SK-N-MC (cell line): ENCODE measurements at regions not wholly inside any gene's neighbourhood (a gene's known extent, or its start where the extent isn't known, plus 50 kb on each side); places are given as distances from the start of the nearest gene placed in this dataset.

Experiments used
- DNase-seq: peaks from one replicate; pipeline ENCODE4 v3.0.0-alpha.2; 2011; ENCODE audit warnings: low read depth, low spot score
- H3K27ac ChIP-seq: fragments of 200-600 bp; sonication (generic); 2 replicates; pipeline ENCODE4 v1.5.1; 2016; ENCODE audit warnings: mixed run types
- H3K36me3 ChIP-seq: fragments of 200-600 bp; sonication (generic); 2 replicates; pipeline ENCODE4 v1.6.1; 2017; ENCODE audit warnings: antibody characterized with exemption, low read length, mixed read lengths; ENCODE audit not compliant: insufficient read depth
- H3K4me3 ChIP-seq: fragments of 200-600 bp; sonication (generic); 2 replicates; pipeline ENCODE4 v1.5.1; 2016
- H3K9ac ChIP-seq: fragments of 200-600 bp; sonication (generic); 2 replicates; pipeline ENCODE4 v1.8.0; 2017; ENCODE audit warnings: mixed run types, mixed read lengths; ENCODE audit not compliant: insufficient read length
- H3K9me3 ChIP-seq: fragments of 200-600 bp; sonication (generic); 2 replicates; pipeline ENCODE4 v1.6.1; 2017; ENCODE audit warnings: low read depth, mild to moderate bottlenecking, antibody characterized with exemption, low read length, moderate library complexity, mixed read lengths
- EZH2 ChIP-seq: fragments of 200-600 bp; sonication (generic); IDR thresholded peaks from one replicate; pipeline ENCODE4 v1.6.1; 2017; ENCODE audit warnings: antibody characterized with exemption
- FOXP2 ChIP-seq: optimal IDR thresholded peaks from 2 replicates; pipeline ENCODE3; 2011; ENCODE audit warnings: mild to moderate bottlenecking, moderate library complexity; ENCODE audit not compliant: insufficient read depth; ENCODE audit errors: extremely low read length, control extremely low read depth
- POLR2AphosphoS5 ChIP-seq: IDR thresholded peaks from 2 replicates; pipeline ENCODE4 v1.6.1; 2012; ENCODE audit warnings: mild to moderate bottlenecking, low read depth, low read length, borderline replicate concordance

DNA sequence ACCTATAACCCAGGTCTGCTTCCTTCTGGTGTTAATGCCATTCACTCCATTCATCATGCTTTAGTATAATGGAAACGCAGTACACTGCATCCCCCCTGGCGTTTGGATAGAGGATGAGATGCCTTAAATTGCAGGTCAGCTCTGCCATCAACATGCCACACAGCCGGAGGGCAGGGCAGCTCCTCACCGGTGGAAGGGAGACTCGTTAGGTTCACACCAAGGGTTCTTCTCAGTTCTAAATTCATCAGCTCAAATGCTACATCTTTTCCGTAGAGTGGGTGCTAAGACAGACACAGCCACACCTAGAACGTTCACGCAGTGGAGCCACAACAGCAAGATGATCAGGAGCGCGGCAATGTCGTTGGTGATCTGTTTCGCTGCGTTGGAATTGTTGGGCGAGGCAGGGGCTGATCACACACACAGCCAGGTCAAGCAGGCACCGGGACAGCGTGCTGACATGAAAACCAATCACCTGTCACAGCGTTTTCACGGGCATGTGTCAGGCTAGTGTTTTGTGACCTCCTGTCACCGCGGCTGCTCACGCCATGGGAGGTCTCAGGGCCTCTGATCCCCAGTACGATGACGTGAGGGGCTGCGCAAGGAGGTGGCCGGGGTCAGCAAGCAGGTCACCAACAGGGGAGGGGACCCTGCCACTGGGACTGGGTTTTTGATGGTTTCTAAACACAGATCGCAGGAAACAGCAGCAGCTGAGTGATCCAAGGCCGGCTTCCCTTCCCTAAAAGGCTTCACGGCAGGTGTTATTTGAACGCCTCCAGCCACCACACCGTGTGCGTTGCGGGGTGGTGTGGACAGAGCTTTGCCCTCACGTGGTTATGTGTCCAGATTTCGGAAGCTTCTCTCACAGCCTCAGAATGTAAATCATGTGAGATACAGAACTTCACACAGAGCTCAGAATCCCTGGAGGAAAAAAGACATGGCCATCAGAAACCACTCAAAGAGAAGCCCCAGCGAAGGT, 94.3 kb upstream of the IRS2 start:
- H3K27ac ChIP-seq = no peak overlapping the region
- H3K4me3 ChIP-seq = no peak overlapping the region
- no peak for TF ChIP-seq POLR2AphosphoS5
- TF ChIP-seq EZH2 = no peak
- TF ChIP-seq FOXP2 = no peak
- no peak overlapping the region for H3K9ac ChIP-seq
- no peaks in the 10 kb centered on the region for H3K9me3 ChIP-seq
- DNase-seq = no peak
- no peaks in the 10 kb centered on the region for H3K36me3 ChIP-seq

- H3K27ac ChIP-seq = no peak overlapping the region
- TF ChIP-seq POLR2AphosphoS5 = no peak
- TF ChIP-seq FOXP2 = no peak
- TF ChIP-seq EZH2 = no peak
Observed at GRCh38 chr13:109879338-109879737, 93.0 kb upstream of the IRS2 start.

DNA sequence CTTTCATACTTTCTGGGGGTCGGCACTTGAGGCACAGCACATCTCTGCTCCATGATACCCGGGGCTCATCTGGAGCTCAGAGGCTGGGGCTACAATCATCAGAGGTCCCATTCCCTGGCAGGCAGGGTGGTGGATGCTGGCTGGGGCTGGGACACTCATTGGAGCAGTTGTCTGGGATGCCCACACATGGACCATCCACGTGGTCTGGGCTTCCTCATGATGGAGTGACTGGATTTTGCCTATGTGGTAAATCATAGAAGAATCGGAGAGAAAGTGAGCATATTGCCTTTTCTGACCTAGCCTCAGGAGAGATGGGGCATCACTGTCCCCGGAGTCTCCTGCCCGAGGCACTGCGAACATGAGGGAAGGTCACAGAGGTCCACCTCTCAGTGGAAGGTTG, 91.4 kb upstream of the IRS2 start:
- Histone ChIP-seq H3K4me3 (no peak overlapping the region), H3K27ac (no peak overlapping the region), H3K9ac (no peak overlapping the region), H3K9me3 (no peaks in the 10 kb centered on the region), H3K36me3 (no peaks in the 10 kb centered on the region)
- DNase-seq = no peak
- TF ChIP-seq FOXP2 (no peak), POLR2AphosphoS5 (no peak), EZH2 (no peak)

More at GRCh38 chr13:109879338-109879737, 93.0 kb upstream of the IRS2 start:
- H3K4me3 ChIP-seq = no peak overlapping the region
- no peak for DNase-seq
- no peaks in the 10 kb centered on the region for H3K36me3 ChIP-seq
- H3K9me3 ChIP-seq = no peaks in the 10 kb centered on the region
- H3K9ac ChIP-seq = no peak overlapping the region

GRCh38 chr13:109875746-109876145, 89.4 kb upstream of the IRS2 start:
- no peaks in the 10 kb centered on the region for H3K36me3 ChIP-seq
- H3K9me3 ChIP-seq = no peaks in the 10 kb centered on the region
- DNase-seq = no peak
- no peak overlapping the region for H3K4me3 ChIP-seq
- TF ChIP-seq POLR2AphosphoS5 (no peak), EZH2 (no peak), FOXP2 (no peak)
- H3K9ac ChIP-seq = no peak overlapping the region
- no peak overlapping the region for H3K27ac ChIP-seq

DNA sequence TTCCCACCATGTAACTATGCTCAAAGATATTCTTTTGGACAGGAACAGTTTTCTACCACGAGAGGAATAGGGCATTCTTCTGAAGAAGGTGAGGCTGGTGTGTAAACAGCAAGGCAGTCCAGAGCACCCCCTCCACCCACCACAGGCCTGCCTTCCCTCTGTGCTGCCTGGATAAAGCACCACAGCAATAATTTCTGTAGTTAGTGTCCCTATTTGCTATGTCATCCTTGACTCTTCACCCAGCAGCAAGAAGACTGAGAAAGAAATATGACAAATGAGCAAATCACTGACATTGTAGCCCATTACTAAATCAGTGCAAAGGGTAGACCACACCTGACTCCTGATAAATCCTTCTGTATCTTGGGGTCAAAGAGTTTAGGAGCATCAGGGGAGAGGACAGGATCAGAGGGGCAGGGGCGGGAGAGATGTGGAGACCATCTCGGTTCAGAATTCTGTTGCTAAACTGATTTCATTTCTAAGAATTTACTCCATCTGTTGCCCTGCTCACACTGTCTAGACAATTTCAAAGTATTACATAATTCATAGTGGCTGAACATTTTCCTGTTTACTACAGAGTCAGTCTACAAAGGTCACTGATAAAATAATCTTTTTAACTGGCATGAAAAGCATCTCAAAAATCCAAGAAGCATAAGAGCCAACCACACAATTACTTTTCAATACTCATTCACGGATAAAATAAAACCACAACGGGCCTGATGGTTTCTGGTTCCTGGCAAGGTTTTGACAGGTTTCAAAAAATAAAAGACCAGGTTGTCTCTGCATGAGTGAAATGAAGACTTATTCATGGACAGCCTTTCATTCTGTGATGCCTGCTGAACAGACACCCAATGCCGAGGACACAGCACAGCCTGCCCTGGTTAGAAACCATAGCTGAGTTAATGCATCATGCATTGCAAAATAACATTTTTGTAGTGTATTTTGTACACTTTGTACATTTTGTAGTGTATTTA, 88.4 kb upstream of the IRS2 start:
- TF ChIP-seq FOXP2 (no peak), POLR2AphosphoS5 (no peak), EZH2 (no peak)
- H3K9ac ChIP-seq = no peak overlapping the region
- DNase-seq = no peak
- H3K27ac ChIP-seq = no peak overlapping the region
- no peaks in the 10 kb centered on the region for H3K36me3 ChIP-seq
- no peak overlapping the region for H3K4me3 ChIP-seq
- no peaks in the 10 kb centered on the region for H3K9me3 ChIP-seq

GRCh38 chr13:109873351-109874123, 87.2 kb upstream of the IRS2 start:
- Histone ChIP-seq H3K4me3 (no peak overlapping the region), H3K36me3 (no peaks in the 10 kb centered on the region), H3K27ac (no peak overlapping the region), H3K9ac (no peak overlapping the region), H3K9me3 (no peaks in the 10 kb centered on the region)
- TF ChIP-seq FOXP2 = no peak
- TF ChIP-seq POLR2AphosphoS5 = no peak
- TF ChIP-seq EZH2 = no peak
- DNase-seq = no peak

DNA sequence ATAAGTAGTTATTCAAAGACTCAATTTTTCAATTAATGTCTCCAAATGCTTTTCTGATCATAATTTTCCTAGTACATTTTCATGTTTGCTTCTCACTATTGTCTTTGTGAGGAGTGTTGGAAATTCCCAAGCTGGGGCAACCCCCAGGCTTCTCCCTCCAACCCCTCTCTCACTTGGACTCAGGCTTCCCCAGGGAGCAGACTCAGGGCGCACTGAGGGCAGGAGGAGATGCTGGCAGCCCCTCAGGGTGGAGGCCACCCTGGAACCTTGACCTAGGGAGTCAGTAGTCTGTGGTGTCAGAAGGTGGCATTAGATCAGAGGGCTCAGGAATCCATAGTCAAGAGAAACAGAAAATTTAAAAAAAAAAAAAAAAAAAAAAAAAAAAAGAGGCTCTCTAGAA, 86.5 kb upstream of the IRS2 start:
- Histone ChIP-seq H3K36me3 (no peaks in the 10 kb centered on the region), H3K4me3 (no peak overlapping the region), H3K27ac (no peak overlapping the region), H3K9ac (no peak overlapping the region), H3K9me3 (no peaks in the 10 kb centered on the region)
- TF ChIP-seq FOXP2 = no peak
- no peak for TF ChIP-seq POLR2AphosphoS5
- no peak for TF ChIP-seq EZH2
- DNase-seq = no peak

DNA sequence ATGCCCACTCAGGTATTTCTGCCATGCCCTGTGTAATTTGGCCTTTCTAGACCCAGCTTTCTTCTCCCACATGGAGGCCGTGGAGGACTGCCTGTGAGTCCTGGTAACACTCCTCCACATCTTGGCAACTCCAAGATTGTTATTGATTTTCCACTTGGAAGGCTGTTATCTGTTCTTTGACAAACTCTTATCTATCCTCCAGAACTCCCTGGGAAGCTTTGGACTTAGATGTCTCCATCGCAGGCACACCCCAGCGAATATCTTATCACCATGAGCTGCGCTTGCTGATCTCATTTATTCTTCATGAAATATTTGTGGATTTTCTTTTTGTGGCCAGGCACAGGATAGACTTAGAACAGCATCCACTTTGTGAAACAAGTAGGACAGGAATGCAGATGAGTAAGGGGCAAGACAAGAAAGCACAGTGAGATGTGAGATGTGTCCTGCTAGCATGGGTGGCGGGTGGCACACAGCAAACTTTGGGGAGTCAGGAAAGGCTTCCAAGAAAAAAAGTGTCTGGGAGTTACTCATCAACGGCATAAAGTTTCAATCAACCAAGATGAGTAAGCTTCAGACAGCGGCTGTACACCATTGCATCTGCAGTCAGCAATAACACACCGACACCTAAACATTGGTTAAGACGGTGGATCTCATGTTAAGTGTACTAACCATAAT, 84.5 kb upstream of the IRS2 start:
- TF ChIP-seq FOXP2 (no peak), POLR2AphosphoS5 (no peak), EZH2 (no peak)
- Histone ChIP-seq H3K36me3 (no peaks in the 10 kb centered on the region), H3K27ac (no peak overlapping the region), H3K9me3 (no peaks in the 10 kb centered on the region), H3K9ac (no peak overlapping the region), H3K4me3 (no peak overlapping the region)
- no peak for DNase-seq
